SK-N-SH (cell line): ENCODE measurements at regions not wholly inside any gene's neighbourhood (a gene's known extent, or its start where the extent isn't known, plus 50 kb on each side); places are given as distances from the start of the nearest gene placed in this dataset.

Source experiments
- CTCF ChIA-PET: fragments of 300-600, 350-600 bp; formaldehyde crosslinking; extraction: SDS; loops from one replicate; lab custom pipeline; 2021; lab: Yijun Ruan, JAX
- POLR2A ChIA-PET: fragments of 350-600 bp; sonication (Branson Sonifier 250); formaldehyde crosslinking; extraction: SDS; loops from one replicate; lab custom pipeline; 2020; ENCODE audit warnings: antibody characterized with exemption, inconsistent platforms; lab: Yijun Ruan, JAX
- DNase-seq: peaks from one replicate; pipeline ENCODE4 v3.0.0; 2012
- H2AFZ ChIP-seq: fragments of 200-600 bp; sonication (generic); 2 replicates; pipeline ENCODE4 v1.8.1; 2016; ENCODE audit warnings: antibody characterized with exemption, mild to moderate bottlenecking, low read depth
- H3F3A ChIP-seq: fragments of 200-600 bp; sonication (generic); replicated peaks from 2 replicates; pipeline ENCODE3; 2016; ENCODE audit warnings: antibody characterized with exemption, mild to moderate bottlenecking; ENCODE audit not compliant: insufficient read depth
- H3K27ac ChIP-seq, 2 experiments: fragments of 200-500 bp in 1 of 2; fragments of 200-600 bp in 1 of 2; sonication (Bioruptor generic) in 1 of 2; sonication (generic), shearing (Covaris generic) in 1 of 2; 2 replicates each; pipeline versions ENCODE4 v1.5.1 to v1.6.1; 2014 to 2016; ENCODE audit warnings: low read depth in 2 of 2, inconsistent platforms in 1 of 2, low read length in 1 of 2, mild to moderate bottlenecking in 1 of 2, mixed read lengths in 1 of 2
- H3K27me3 ChIP-seq: fragments of 200-600 bp; sonication (generic), shearing (Covaris generic); 2 replicates; pipeline ENCODE4 v1.6.1; 2016; ENCODE audit warnings: mixed run types; ENCODE audit not compliant: insufficient read depth
- H3K36me3 ChIP-seq, 2 experiments: fragments of 200-500 bp in 1 of 2; fragments of 200-600 bp in 1 of 2; sonication (Bioruptor generic) in 1 of 2; sonication (generic) in 1 of 2; replicated peaks in 1 of 2; 2 replicates each; pipeline versions ENCODE3 to v1.5.1; 2014 to 2016; ENCODE audit warnings: low read length in 1 of 2, mild to moderate bottlenecking in 1 of 2; ENCODE audit not compliant: insufficient read depth in 2 of 2, control insufficient read depth in 1 of 2
- H3K4me1 ChIP-seq, 2 experiments: fragments of 200-500 bp in 1 of 2; fragments of 200-600 bp in 1 of 2; sonication (Bioruptor generic) in 1 of 2; sonication (generic), shearing (Covaris generic) in 1 of 2; 2 replicates each; pipeline versions ENCODE4 v1.5.1 to v1.6.1; 2014 to 2016; ENCODE audit warnings: low read depth in 1 of 2, low read length in 1 of 2, mixed run types in 1 of 2; ENCODE audit not compliant: insufficient read depth in 2 of 2, control insufficient read depth in 1 of 2
- H3K4me2 ChIP-seq: fragments of 200-600 bp; sonication (generic), shearing (Covaris generic); 2 replicates; pipeline ENCODE4 v1.6.1; 2017; ENCODE audit warnings: mixed run types
- H3K4me3 ChIP-seq, 2 experiments: fragments of 200-500 bp in 1 of 2; fragments of 200-600 bp in 1 of 2; sonication (Bioruptor generic) in 1 of 2; sonication (generic), shearing (Covaris generic) in 1 of 2; 2 replicates each; pipeline versions ENCODE4 v1.5.1 to v1.8.1; 2014 to 2016; ENCODE audit warnings: low read depth in 2 of 2, inconsistent platforms in 1 of 2, low read length in 1 of 2, mild to moderate bottlenecking in 1 of 2, mixed read lengths in 1 of 2, moderate library complexity in 1 of 2
- H3K79me2 ChIP-seq: fragments of 200-600 bp; sonication (generic); 2 replicates; pipeline ENCODE4 v1.8.1; 2017; ENCODE audit warnings: mild to moderate bottlenecking; ENCODE audit not compliant: insufficient read depth
- H3K9ac ChIP-seq: fragments of 200-600 bp; sonication (generic); 2 replicates; pipeline ENCODE4 v1.6.1; 2017; ENCODE audit warnings: mixed run types
- H3K9me2 ChIP-seq: fragments of 200-600 bp; sonication (generic); 2 replicates; pipeline ENCODE4 v1.6.1; 2017; ENCODE audit warnings: mixed run types
- H3K9me3 ChIP-seq: fragments of 200-600 bp; sonication (generic); 2 replicates; pipeline ENCODE4 v1.6.1; 2017; ENCODE audit warnings: mixed run types, mild to moderate bottlenecking, moderate library complexity
- H4K20me1 ChIP-seq: fragments of 200-600 bp; sonication (generic); 2 replicates; pipeline ENCODE4 v1.6.1; 2017; ENCODE audit warnings: mild to moderate bottlenecking, mixed run types; ENCODE audit not compliant: insufficient read depth
- CHD2 ChIP-seq: fragments of 150-350 bp; IDR thresholded peaks from 2 replicates; pipeline ENCODE4 v1.6.1; 2018; ENCODE audit warnings: low read length; ENCODE audit not compliant: partially characterized antibody
- EP300 ChIP-seq, 2 experiments: IDR thresholded peaks; 2 replicates each; pipeline versions ENCODE4 v1.4.0 to v1.6.1; 2012; ENCODE audit warnings: borderline replicate concordance in 1 of 2, low read depth in 1 of 2, low read length in 1 of 2
- FOXJ3 ChIP-seq: sonication (generic); formaldehyde crosslinking; IDR thresholded peaks from 2 replicates; pipeline ENCODE4 v1.5.1; 2020; ENCODE audit warnings: mild to moderate bottlenecking, missing genetic modification reagents
- FOXM1 ChIP-seq: IDR thresholded peaks from 2 replicates; pipeline ENCODE4 v1.4.0; 2012; ENCODE audit warnings: low read depth, mild to moderate bottlenecking
- GABPA ChIP-seq: IDR thresholded peaks from 2 replicates; pipeline ENCODE4 v1.4.0; 2012; ENCODE audit warnings: low read depth, mild to moderate bottlenecking
- JUND ChIP-seq: IDR thresholded peaks from 2 replicates; pipeline ENCODE4 v1.4.0; 2012
- NFIC ChIP-seq: IDR thresholded peaks from 2 replicates; pipeline ENCODE4 v1.4.0; 2012; ENCODE audit warnings: borderline replicate concordance
- NRF1 ChIP-seq: IDR thresholded peaks from 2 replicates; pipeline ENCODE4 v1.6.1; 2012; ENCODE audit warnings: low read depth, mild to moderate bottlenecking, low read length
- RXRA ChIP-seq: IDR thresholded peaks from 2 replicates; pipeline ENCODE4 v1.4.0; 2012; ENCODE audit warnings: low read depth, mild to moderate bottlenecking, borderline replicate concordance
- YY1 ChIP-seq: IDR thresholded peaks from 2 replicates; pipeline ENCODE4 v1.4.0; 2012; ENCODE audit warnings: low read depth, mild to moderate bottlenecking
- whole genome bisulfite sequencing: methylation state at CpG from one replicate; pipeline ENCODE4 v1.1.6; 2017; ENCODE audit warnings: low lambda C conversion rate; 5-methylcytosine and 5-hydroxymethylcytosine counted together
- TF ChIP-seq, protein P1 (sequence below): fragments of 150-350 bp; IDR thresholded peaks from 2 replicates; pipeline ENCODE4 v1.6.1; 2017; ENCODE audit warnings: antibody characterized with exemption, low read length, low read depth, borderline replicate concordance
- TF ChIP-seq, protein P2 (sequence below): IDR thresholded peaks from 2 replicates; pipeline ENCODE4; 2012
- TF ChIP-seq, protein P3 (sequence below): fragments of 200-600 bp; sonication (generic); IDR thresholded peaks from 2 replicates; pipeline ENCODE4 v1.6.1; 2017; ENCODE audit warnings: antibody characterized with exemption, mild to moderate bottlenecking, moderate library complexity
- TF ChIP-seq, protein P4 (sequence below): IDR thresholded peaks from 2 replicates; pipeline ENCODE4 v1.6.1; 2012; ENCODE audit warnings: mild to moderate bottlenecking, low read depth, low read length, moderate library complexity

DNA sequence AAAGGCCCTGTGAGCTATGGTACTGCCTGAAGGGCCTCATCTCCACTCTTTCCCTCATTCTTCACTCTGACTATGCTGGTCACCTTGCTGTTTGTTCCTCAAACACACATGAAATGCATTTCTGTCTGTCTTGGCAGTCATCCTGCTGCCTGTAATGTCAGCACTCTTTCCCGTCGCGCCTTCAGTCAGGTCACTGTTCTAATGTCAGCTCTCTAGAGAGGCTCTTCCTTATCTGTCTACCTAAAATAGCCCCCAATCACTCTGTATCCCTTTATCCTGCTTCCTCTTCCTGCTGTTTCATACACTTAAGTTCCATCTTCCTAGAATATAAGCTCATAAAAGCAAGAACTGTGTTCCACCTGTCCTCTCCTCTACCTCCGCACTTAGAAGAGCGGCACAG, 215.5 kb downstream of the ZNF33B start:
- H3K9ac ChIP-seq, result no peak overlapping the region
- H3K4me1 ChIP-seq, result no peaks in the 10 kb centered on the region; a peak in 1 of 4 replicates
- DNase-seq, result no peak
- H3K9me2 ChIP-seq, result no peaks in the 10 kb centered on the region
- no peaks in the 10 kb centered on the region for H4K20me1 ChIP-seq
- H2AFZ ChIP-seq, result no peak overlapping the region
- ChIA-PET POLR2A (no interaction called here), CTCF (no interaction called here)
- H3K27ac ChIP-seq, result no peak overlapping the region
- TF ChIP-seq, protein P1, sequence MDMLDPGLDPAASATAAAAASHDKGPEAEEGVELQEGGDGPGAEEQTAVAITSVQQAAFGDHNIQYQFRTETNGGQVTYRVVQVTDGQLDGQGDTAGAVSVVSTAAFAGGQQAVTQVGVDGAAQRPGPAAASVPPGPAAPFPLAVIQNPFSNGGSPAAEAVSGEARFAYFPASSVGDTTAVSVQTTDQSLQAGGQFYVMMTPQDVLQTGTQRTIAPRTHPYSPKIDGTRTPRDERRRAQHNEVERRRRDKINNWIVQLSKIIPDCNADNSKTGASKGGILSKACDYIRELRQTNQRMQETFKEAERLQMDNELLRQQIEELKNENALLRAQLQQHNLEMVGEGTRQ, result no peak
- no peak for TF ChIP-seq YY1
- H3K79me2 ChIP-seq, result no peaks in the 10 kb centered on the region
- 81% methylated on average over 5 of the region's 5 CpGs for WGBS
- no peaks in the 10 kb centered on the region for H3K27me3 ChIP-seq
- H3K4me2 ChIP-seq, result no peak overlapping the region
- no peaks in the 10 kb centered on the region for H3K9me3 ChIP-seq
- H3K36me3 ChIP-seq, result peaks cover 28 to 31% of the 10 kb centered on the region in 2 experiments
- H3K4me3 ChIP-seq, result no peak overlapping the region
- no peaks in the 10 kb centered on the region for H3F3A ChIP-seq

DNA sequence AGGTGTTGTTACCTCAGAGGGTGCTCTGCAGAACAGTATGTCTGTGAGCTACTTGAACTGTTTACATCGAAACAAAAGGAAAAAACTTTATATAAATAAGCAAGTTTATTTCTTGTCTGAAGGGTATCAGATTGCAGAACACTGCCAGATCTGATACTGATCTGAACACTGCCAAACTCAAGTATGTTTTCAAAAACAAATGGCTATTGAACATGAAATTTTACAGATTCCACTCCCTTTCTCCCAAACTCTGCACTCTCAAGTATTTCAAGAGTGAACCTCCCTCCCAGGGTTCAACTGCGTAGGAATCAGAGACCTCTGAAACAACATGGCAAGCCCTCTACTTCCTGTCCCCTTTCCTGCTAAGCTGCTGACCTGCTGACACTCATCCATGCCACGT, 216.6 kb downstream of the ZNF33B start:
- Histone ChIP-seq H3K4me2 (no peak overlapping the region), H2AFZ (no peak overlapping the region), H3K9me3 (no peaks in the 10 kb centered on the region), H3K4me3 (no peak overlapping the region), H3K27ac (no peak overlapping the region), H4K20me1 (no peaks in the 10 kb centered on the region), H3K9ac (no peak overlapping the region), H3K36me3 (peaks cover 28 to 32% of the 10 kb centered on the region in 2 experiments), H3K79me2 (no peaks in the 10 kb centered on the region), H3K27me3 (no peaks in the 10 kb centered on the region), H3F3A (no peaks in the 10 kb centered on the region), H3K9me2 (no peaks in the 10 kb centered on the region), H3K4me1 (no peaks in the 10 kb centered on the region; a peak in 1 of 4 replicates)
- POLR2A ChIA-PET, result no interaction called here
- CTCF ChIA-PET, result no interaction called here
- no peak for DNase-seq
- TF ChIP-seq RXRA, result no peak
- TF ChIP-seq, protein P2, sequence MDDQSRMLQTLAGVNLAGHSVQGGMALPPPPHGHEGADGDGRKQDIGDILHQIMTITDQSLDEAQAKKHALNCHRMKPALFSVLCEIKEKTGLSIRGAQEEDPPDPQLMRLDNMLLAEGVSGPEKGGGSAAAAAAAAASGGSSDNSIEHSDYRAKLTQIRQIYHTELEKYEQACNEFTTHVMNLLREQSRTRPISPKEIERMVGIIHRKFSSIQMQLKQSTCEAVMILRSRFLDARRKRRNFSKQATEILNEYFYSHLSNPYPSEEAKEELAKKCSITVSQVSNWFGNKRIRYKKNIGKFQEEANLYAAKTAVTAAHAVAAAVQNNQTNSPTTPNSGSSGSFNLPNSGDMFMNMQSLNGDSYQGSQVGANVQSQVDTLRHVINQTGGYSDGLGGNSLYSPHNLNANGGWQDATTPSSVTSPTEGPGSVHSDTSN, result peak; percentile 80
- WGBS, result 70% methylated on average over 3 of the region's 3 CpGs

DNA sequence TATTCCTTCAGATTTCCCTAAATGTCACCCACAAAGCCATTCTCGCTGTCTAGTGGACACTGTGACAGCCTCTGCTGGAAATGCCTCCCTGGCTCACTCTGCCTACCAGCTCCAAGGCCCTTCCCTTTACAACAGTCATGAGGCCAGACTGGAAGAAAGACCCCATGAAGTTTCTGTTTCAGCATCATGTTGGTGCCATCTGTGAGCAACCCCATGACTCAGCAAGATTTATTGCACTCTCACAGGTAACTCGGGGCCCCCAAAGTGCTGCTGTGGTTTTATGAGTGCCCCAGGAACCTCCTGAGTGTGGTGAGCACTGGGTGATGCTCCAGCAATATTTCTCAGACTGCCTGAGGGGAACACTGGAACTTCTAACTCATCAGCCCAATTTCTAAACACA, 218.6 kb downstream of the ZNF33B start:
- H2AFZ ChIP-seq, result no peak overlapping the region
- no peaks in the 10 kb centered on the region for H3K9me2 ChIP-seq
- H3K4me2 ChIP-seq, result no peak overlapping the region
- 73% methylated on average over 2 of the region's 2 CpGs for WGBS
- H3K36me3 ChIP-seq, result peaks cover 19 to 25% of the 10 kb centered on the region in 2 experiments
- no peaks in the 10 kb centered on the region for H4K20me1 ChIP-seq
- POLR2A ChIA-PET, result no interaction called here
- H3K79me2 ChIP-seq, result no peaks in the 10 kb centered on the region
- no peak overlapping the region for H3K9ac ChIP-seq
- no peaks in the 10 kb centered on the region for H3K9me3 ChIP-seq
- no peak overlapping the region for H3K4me3 ChIP-seq
- H3F3A ChIP-seq, result no peaks in the 10 kb centered on the region
- no peak for DNase-seq
- H3K27me3 ChIP-seq, result no peaks in the 10 kb centered on the region
- CTCF ChIA-PET, result no interaction called here
- H3K4me1 ChIP-seq, result no peaks in the 10 kb centered on the region; a peak in 1 of 4 replicates
- H3K27ac ChIP-seq, result no peak overlapping the region
- no peak for TF ChIP-seq GABPA
- TF ChIP-seq NRF1, result no peak
- no peak for TF ChIP-seq JUND
- no peak for TF ChIP-seq EP300 (IDR thresholded peaks at IDR 0.05; ENCODE audit: borderline replicate concordance in 1 of 2, low read depth in 1 of 2, low read length in 1 of 2)
- TF ChIP-seq, protein P3, sequence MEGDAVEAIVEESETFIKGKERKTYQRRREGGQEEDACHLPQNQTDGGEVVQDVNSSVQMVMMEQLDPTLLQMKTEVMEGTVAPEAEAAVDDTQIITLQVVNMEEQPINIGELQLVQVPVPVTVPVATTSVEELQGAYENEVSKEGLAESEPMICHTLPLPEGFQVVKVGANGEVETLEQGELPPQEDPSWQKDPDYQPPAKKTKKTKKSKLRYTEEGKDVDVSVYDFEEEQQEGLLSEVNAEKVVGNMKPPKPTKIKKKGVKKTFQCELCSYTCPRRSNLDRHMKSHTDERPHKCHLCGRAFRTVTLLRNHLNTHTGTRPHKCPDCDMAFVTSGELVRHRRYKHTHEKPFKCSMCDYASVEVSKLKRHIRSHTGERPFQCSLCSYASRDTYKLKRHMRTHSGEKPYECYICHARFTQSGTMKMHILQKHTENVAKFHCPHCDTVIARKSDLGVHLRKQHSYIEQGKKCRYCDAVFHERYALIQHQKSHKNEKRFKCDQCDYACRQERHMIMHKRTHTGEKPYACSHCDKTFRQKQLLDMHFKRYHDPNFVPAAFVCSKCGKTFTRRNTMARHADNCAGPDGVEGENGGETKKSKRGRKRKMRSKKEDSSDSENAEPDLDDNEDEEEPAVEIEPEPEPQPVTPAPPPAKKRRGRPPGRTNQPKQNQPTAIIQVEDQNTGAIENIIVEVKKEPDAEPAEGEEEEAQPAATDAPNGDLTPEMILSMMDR, result no peak
- TF ChIP-seq, protein P4, sequence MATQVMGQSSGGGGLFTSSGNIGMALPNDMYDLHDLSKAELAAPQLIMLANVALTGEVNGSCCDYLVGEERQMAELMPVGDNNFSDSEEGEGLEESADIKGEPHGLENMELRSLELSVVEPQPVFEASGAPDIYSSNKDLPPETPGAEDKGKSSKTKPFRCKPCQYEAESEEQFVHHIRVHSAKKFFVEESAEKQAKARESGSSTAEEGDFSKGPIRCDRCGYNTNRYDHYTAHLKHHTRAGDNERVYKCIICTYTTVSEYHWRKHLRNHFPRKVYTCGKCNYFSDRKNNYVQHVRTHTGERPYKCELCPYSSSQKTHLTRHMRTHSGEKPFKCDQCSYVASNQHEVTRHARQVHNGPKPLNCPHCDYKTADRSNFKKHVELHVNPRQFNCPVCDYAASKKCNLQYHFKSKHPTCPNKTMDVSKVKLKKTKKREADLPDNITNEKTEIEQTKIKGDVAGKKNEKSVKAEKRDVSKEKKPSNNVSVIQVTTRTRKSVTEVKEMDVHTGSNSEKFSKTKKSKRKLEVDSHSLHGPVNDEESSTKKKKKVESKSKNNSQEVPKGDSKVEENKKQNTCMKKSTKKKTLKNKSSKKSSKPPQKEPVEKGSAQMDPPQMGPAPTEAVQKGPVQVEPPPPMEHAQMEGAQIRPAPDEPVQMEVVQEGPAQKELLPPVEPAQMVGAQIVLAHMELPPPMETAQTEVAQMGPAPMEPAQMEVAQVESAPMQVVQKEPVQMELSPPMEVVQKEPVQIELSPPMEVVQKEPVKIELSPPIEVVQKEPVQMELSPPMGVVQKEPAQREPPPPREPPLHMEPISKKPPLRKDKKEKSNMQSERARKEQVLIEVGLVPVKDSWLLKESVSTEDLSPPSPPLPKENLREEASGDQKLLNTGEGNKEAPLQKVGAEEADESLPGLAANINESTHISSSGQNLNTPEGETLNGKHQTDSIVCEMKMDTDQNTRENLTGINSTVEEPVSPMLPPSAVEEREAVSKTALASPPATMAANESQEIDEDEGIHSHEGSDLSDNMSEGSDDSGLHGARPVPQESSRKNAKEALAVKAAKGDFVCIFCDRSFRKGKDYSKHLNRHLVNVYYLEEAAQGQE, result no peak
- no peak for TF ChIP-seq FOXJ3
- TF ChIP-seq CHD2, result no peak
- TF ChIP-seq FOXM1, result no peak
- no peak for TF ChIP-seq NFIC
